HG02759 (cell line): ENCODE measurements at regions not wholly inside any gene's neighbourhood (a gene's known extent, or its start where the extent isn't known, plus 50 kb on each side); places are given as distances from the start of the nearest gene placed in this dataset.

ENCODE experiments used
- ATAC-seq: cut with Tn5 transposase; IDR thresholded peaks from one replicate; pipeline ENCODE4 v1.9.1; 2021; ENCODE audit warnings: mild to moderate bottlenecking, moderate library complexity; ENCODE audit not compliant: unreplicated experiment

DNA sequence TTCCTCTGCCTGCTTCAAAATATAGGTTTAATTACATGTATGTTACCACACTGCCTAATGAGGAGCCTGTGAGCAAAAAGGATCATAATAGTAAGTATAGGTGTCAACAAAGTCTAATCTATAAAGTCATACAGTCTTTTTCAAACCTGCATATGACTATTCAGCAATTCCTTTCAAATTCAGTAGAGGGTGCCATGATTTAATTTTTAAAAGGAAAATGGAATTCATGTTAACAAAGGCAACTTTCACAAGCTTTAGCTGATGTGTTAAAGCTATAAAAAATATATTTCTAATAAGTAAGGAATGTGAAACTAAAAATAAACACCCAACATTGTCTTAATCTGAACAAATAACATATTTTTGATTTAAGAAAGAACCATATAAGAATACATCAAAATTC lies 52.1 kb downstream of the MPP7 start:
- ATAC-seq = no peak

DNA sequence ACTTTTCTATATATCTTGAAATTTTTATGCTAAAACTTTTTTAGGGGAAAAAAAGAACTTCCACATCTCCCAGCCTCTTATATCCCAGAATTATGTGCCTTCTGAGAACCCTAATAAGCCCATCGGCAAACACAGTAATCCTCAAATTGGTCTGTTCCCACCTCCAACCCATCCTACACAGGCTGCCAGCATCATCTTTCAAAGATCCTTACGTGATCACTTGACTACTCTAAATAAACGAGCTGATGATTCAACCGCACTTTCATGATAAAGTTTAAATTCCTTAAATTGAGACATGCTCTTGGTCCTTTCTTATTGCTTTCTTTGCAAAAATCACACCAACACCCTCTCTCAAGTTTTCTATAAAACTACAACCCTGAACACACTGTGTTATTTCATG lies 52.5 kb downstream of the MPP7 start:
- ATAC-seq = no peak

DNA sequence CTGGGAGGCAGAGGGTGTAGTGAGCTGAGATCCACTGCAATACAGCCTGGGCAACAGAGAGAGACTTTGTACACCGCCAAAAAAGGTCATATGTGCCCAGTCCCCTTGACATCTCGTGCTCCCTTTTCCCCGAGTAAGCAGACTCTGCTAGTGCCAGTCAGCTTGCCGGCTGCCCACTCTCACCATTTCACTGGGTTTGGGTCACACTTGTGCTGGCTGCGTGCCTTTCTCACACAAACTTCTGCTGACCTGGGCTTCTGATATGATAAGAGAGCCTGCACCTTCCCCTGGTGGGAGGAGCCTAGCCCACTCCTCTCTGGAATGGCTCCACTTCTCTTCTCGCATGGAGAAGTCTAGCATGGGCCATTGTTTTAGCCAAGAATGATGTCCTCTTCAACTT lies 53.4 kb downstream of the MPP7 start:
- ATAC-seq = no peak

DNA sequence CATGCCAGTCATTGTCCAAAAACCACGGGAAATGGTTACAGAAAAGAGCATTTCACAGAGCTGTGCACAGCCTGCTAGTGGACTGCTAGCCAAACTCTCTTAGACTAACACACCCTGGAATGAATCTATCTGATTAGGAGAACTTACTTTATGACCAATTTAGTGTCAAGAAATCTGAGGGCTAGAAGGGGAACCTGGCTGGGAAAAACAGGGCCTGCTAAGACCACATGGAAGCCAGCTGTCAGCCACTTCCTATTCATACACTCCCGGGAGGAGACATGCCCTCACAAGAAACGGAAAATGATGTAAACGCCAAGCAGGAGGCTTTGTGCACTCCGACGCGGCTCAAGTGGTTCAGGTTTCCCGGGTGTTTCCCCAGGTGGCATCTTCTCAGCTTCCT lies 54.8 kb downstream of the MPP7 start:
- no peak for ATAC-seq

DNA sequence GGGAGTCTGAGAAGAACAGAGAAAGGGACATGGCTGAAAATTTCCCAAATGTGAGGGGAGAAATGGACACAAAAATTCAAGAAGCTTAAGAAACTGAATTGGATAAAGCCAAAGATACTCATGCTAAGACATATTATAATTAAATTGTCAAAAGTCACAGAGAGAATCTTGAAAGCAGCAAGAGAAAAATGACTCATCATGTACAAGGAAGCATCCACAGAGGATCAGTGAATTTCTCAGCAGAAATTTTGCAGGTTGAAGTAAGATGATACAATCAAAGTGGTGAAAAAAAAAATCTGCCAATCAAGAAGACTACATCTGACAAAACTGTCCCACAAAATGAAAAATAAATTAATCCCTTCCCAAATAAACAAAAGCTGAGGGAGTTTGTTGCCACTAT lies 56.8 kb downstream of the MPP7 start:
- no peak for ATAC-seq

DNA sequence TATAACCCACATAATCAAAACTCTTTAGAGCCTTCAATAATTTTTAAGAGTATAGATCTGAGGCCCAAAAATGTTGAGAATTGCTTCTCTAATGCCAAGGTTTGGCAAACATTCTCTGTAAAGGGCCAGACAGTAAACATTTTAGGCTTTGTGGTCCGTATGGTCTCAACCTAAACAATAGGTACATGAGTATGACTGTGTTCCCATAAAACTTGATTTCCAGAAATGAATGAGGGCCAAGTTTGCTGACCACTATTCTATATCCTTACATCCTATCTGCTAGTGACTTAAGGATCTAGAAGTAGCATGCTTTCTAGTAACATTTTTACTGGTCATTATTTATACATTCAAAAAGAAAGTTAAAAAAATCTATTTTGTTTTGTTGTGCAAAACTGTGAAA lies 58.9 kb downstream of the MPP7 start:
- no peak for ATAC-seq

DNA sequence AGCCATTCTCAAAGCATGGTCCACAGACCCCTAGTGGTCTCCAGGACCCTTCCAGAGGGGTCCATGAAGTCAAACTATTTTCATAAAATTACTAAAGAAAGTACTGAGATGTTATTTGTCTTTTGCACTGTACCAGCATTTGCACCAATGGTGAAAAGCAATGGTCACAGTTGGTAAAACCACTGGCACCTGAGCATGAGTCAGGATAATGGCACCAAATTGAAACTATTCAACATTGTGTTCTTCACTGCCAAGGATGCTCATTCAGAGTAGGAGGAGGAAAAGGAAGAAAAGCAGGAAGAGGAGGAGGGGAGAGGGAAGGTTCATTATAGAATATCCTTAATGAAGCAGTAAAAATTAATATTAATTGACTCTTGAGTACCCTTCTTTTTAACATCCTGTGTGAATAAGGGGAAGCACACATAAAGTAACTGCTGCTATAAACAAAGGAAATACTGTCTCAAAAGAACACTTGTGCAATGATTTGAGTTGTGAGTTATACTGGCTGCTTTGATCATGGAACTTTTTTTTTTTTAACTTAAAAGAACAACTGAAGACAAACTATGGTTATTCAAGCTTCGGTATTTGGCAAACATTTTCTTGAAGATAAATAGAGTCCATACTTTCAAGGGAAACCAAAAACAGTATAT lies 60.2 kb downstream of the MPP7 start:
- ATAC-seq = no peak

DNA sequence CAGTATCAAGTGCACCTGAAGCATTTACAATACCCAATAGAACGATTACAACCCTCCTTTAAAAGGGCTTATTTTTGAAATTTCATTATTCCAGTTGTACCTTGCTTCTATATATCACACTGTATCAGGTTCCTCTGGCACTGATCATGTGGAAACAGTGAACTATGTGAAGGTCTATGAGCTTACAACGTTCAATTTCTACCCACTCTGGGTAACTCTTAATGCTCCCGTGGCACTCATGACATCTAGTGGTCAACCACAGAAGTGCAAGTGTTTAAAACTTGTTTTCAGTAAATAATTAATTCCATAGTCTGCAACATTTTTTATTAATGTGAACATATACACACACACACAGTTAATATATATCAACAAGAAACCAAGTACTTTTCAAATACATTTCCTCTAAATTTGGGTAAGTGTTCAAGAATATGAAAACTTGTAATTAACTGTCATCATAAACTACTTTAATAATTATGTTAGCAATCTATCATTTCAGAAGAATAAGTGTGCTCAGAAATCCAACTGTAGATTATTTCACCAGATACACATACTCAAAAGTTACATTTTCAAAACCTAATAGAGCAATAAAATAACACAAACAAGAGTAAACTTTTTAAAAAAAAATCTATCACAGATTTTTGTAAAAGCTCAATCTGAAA lies 61.0 kb downstream of the MPP7 start:
- peak; percentile 57 for ATAC-seq

DNA sequence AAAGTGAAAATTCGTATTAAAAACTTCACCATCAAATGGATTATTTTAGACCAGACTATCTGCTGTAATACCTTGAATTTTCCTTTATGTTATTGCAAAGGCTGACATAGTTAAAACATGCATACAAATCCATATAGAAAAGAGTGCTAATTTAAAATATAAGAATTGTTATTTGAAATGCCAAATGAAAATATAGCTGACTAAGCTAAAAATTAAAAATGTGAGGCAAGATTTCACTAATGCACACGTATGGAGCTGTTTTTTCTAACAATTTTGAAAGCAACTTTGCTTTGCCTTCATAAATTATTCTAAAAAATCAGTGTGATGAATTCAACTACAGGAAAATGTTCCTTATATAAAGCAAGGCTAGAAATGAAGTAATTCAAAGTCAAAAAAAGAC lies 62.5 kb downstream of the MPP7 start:
- ATAC-seq = no peak

DNA sequence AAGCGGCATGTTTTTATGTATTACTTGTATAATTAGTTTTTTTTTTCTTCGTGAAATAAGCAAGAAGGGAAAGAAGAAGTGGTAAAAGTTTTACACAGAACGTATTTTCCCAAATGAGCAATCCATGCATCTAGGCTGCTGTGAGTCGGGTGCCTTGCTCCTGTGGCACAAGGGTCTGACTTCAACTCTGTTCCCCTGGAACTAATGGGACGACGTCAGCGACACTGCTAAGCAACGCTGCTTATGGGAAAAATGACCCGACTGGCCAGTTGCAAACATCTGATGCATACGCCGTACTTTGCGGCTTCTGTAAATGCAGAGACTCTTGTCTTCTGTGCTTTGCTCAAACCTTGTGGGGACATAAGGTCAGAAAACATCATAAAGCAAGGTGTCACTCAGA lies 66.3 kb downstream of the MPP7 start:
- no peak for ATAC-seq

DNA sequence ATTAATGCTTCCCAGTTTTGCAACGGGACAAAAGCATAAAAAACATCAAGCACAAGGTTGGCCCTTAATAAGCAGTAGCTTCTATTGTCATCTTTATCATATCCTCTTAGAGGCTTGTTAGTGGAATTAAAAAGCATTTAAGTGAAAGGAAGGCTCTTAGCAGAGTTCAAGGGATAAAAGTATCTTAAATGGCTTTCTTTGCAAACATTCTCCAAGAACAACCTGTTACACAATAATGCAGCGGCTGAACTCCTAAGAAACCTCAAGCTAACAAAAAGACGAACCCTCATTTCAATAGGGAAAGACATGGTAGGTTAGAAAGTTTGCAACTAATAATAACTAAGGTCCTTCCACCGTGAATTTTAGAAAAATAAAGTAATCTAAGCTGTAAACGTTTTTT lies 82.1 kb downstream of the MPP7 start:
- no peak for ATAC-seq

DNA sequence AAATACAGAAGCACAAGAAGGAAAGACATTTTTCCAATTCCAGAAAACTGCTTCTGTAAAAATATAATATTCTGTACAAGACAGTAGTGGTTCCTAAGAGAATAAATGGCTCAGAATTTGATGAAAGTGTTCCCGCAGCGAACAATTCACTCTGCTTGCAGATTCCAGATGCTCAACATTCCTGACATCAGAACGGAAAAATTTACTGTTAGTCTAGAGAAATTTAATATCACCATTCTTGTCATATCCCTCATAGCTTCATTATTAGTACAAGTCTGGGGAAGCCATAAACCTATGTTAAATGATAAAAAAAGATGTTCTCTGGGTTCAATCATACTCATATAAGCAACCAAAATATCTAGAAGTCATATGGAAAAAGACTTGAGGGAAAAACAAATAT lies 83.6 kb downstream of the MPP7 start:
- ATAC-seq = no peak

DNA sequence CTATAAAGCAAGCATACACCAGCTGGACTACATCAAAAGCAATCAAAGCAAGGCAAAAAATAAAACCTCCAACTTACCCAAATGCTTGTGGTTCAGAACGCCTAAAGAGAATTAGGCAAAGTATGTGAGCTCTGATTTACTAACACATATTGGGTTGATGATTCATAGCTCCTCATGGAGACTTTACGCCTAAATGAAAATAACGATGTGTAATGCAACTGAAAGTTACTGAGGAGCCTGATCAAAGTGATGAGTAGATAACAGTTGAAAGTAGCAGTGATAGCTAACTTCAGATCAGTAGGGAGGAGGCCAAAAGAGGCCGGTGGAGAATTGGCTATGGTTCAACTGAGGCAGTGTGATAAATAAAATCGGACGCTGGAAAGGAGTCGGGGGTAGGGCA lies 85.0 kb downstream of the MPP7 start:
- ATAC-seq = no peak

DNA sequence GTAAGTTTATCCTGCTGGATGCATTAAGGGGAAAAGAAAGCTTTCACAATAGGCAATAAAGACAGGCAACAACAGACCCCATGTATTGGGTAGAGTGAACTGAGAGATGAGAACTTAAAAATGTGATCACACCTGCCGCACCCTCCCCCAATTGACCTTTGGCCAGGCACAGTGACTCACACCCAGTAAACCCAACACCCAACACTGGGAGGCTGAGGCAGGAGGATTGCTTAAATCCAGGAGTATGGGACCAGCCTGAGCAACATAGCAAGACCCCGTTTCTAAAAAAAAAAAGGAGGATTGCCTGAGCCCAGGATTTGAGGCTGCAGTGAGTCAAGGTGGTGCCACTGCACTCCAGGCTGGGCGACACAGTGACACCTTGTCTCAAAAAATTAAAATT lies 86.9 kb downstream of the MPP7 start:
- no peak for ATAC-seq

DNA sequence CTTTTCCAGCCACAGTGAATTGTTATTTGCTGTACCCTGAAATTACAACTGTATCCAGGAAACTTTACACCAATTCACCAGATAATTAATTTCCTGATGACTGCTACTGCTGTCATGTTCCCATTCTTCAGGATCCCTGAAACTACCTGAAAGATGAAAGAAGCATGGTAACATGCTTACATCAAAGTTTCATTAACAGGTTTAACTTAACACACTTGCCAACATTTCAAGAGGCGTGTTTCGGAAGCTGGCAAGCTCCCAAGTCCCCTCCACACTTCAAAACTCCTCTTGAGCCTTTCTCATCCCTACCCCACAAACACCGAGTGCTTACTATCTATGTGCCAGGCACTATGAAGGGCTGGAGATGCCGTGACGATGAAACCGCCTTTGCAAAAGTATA lies 88.6 kb downstream of the MPP7 start:
- ATAC-seq = no peak

DNA sequence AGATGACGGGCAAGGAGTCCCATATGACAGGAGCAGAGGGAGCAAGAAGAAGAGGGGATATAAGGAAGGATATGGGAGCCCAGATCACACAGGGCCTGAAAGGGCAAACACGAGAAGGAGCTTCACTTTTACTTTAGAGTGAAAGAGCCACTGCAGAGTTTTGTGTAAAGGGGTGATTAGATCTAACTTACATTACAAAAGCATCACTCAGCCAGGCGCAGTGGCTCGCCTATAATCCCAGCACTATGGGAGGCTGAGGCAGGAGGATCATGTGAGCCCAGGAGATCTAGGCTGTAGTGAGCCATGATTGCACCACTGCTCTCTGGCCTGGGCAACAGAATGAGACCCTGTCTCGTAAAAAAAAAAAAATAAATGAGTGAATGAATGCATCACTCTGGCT lies 91.1 kb downstream of the MPP7 start:
- ATAC-seq = no peak

DNA sequence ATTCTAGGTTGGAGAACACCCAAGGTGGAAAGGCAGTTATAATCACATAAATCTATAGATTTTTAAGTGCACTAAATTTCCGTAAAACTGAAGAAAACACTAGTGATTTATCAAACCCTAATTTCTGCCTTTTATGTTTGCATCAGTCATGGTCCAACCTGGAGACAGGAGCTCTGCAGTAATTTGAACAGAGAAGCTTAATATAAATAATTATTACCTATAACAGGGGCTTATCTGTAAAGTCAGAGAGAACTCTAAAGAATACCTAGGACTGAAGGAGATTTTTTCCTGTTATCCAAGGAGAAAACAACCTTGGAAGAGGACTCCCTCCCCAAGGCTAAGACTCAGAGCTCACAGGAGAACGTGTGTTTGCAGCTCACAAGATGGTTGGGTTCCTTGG lies 95.1 kb downstream of the MPP7 start:
- ATAC-seq = no peak

DNA sequence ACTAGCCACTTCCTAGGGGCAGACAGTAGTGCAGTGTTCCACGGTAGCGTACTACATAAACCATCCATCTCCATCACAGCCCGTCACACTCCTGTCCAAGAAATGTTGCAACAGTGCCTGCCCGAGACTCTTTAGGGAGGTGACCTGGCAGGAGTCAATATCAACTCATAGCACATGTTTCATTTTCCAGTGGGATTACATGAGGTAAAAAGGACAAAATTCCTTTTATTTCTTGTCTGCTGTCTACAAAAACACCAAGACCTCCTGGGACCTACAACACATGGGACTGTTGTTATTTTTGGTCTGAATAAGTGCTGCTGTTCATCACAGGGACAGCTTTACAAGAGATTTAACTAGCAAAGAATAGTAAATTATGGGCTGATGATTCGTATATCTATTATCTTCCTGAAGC lies 99.9 kb downstream of the MPP7 start:
- ATAC-seq = no peak

DNA sequence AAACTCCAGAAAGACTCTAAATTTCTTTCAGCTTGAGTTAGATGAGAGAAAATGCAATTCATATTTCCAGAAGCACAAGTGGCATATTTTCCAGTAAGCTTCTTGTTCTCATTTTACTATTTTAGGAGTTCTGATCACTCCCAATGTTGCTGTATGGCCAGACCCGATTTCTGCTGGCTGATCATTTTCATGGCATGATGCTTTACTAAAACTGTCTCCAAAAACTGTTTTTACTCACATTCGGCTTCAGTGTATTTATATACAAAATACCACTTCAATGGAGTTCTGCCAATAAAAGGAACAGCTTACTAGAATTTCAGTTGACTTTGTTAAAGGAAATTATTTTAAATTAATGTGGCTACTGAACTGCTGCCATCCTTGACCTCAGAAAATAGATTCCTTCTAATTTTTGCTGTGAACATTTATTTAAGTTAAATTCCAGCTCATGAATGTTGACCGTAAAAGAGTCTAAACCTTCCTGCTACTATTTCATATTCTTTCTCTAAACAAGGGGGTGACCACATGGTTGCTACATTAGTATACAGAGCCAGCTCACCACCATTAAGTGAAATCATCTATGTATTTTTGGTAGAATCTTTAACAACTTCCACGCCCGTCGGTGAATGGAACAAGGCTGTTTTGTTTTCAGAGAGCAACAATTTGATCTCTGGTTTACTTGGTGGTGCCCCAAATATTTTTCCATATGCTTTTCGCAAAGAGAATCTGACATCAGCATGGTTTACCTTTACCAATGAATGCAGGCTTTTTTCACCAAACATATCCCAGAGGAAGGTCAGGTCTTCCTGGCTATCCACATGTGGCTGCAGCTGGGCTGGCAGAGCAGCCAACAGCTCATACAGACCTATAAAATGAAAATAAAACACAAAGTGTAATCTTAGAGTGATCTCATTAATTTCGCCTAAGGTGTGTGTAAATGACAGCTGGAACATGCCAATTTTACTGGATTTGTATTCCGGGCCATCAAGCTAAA lies 101.2 kb downstream of the MPP7 start:
- no peak for ATAC-seq

DNA sequence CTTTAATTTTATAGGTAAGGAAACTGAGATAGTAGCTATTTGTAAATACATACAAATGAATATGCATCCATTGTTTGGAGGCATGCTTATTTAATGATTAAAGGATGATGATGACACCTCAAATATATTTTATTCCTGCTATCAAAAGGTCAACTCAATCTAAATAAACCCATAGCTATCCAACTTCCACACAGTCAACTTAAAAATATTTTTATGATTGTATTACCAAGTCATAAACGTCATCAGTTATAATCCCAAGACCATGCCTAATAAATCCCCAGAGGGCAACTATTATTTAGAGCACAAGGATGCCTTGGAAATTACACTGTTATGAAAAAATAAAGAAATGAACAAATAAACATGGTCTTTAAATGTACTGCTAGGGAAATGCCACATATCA lies 102.1 kb downstream of the MPP7 start:
- ATAC-seq = no peak

DNA sequence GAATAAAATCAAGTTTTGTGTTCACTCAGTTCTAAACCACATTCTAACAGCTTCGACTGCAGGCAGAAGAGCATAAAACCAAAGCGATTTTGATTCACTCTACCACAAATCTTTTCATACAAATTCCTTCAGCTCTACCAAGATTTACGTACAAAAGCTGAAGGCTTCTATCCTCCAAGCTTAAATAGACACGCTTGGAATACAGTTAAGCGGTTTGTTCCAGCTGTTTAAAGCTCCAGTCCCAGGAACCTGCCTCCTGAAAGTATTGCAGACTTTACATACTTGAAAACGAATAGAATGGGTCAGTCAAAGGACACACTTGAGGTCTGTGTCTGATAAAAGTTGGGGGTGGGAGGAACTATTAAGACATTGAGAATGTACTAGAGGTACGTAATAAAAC lies 102.9 kb downstream of the MPP7 start:
- no peak for ATAC-seq

DNA sequence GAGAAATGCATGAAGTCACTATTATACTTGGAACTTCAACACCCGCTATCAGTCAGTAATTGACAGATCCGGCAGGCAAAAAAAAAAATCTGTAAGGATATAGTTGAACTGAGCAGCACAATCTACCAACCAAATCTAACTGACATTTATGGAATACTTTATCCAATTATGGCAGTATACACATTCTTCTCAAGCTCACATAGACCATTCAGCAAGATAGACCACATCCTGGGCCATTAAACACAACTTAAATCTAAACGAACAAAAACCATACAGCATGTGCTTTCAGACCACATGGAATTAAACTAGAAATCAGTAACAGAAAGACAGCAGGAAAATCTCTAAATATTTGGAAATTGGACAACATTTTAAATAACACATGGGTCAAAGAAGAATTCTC lies 112.7 kb downstream of the MPP7 start:
- ATAC-seq = no peak
